ENCODE measurements at regions not wholly inside any gene's neighbourhood (a gene's known extent, or its start where the extent isn't known, plus 50 kb on each side); places are given as distances from the start of the nearest gene placed in this dataset.

DNA sequence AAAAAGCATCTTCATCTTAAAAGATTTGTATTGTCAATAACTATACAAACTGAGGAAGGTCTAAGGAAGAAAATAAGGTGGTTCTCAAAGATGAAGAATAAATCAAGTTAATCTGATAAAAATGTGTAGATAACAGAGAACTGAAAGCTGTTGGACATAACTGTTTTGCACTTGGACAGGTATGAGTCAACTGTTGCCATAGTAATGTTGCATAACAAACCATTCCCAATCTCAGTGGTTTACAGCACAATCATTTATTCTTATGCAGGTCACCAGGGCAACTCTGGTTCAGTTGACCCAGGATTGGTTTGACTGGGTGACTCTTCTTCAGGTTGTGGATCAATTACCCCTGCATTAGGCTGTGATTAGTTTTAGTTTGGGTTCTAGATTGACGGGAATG, 2197.7 kb downstream of the ARAP2 start:
- no peak for DNase-seq

DNA sequence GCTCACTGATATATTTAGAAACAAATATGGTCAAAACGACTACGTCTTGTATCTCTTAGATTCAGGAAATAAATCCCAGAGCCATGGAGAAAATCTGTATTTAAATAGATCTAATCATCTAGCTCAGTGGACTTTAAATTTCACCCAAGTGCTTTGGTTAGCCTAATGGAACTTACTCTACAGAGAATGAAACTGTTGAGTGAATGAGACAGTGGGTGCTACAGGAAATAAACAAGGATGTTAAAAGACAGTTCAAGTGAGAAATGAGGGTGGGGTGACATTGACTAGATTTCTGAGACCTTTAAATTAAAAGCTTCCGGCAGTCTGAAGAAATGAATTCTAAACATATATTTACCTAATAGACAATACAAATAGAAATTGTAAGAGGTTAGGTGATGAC, 2197.0 kb downstream of the ARAP2 start:
- DNase-seq = no peak

DNA sequence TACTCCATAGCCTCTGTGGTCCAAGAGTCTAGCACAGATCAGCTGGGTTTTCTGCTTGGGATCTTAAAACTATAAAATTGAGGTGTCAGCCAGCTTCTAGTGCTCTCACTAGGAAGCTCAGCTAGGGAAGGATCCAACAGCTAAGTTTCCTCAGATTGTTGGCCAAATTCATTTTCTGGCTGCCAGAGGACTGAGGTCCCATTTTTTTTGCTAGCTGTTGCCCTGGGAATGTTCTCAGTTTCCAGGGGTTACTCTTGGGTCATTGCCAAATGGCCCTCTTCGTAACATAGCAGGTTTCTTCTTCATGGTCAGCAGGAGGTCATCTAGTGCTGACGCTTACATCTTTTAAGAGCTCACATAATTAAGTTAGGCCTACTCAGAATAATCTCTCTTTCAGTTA, 2178.2 kb downstream of the ARAP2 start:
- DNase-seq = no peak

- no peak for DNase-seq
Measured at GRCh38 chr4:34091451-34091850, 2152.9 kb downstream of the ARAP2 start.

DNA sequence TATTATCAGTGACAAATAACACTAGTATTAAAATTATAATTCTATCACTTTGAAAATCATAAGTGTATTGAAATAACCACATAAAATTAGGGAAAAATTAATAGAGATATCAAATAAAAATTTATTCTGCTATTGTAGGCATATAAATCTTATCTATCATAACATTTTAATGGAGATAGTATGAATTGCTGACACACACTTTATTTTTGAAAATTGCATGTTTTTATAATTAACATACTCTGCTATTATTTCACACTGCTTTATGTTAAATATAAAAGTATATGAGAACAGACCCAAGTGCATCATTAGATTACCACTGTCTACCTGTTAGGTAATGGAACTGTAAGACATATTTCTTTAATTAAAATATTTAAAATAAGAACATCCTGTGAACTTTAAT, 2150.2 kb downstream of the ARAP2 start:
- no peak for DNase-seq

DNA sequence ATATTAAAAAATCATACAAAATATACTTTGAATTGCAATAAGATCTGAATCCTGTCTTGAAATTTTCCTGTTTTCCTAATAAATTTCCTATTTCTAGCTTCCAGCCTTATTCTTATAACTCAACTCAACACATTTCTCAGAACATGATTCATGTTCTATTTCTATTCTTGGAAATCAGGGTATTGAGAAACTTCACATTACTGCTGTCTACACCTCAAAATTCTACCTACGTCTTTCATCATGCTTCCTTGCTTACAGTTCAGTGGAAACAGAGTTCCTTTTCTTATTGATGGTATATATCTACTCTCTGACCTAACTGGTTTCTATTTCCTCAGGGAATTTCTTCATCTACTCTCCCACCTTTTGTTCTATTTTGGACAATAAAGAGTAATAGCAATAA, 2139.0 kb downstream of the ARAP2 start:
- no peak for DNase-seq

GRCh38 chr4:34108391-34108790, 2135.9 kb downstream of the ARAP2 start:
- no peak for DNase-seq

DNA sequence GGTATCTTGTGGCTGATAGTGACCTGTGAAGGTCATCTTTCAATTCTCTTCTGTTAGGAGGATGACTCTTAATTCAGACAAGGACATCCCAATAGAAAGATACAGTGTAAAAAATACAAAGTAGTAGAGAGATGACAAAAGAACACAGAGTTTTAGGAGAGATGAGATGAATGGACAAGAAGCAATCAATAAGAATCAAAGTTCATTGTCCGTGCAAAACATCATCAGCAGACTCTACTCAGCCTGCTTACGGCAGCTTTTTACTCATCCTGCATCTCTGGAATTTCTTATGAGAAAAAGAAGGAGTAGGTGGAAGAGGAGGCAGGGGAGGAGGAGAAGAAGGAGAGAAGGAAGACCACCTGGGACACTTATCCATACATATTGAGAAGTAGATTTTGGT, 2131.7 kb downstream of the ARAP2 start:
- DNase-seq = no peak

GRCh38 chr4:34138385-34138784, 2105.9 kb downstream of the ARAP2 start:
- DNase-seq = no peak

DNA sequence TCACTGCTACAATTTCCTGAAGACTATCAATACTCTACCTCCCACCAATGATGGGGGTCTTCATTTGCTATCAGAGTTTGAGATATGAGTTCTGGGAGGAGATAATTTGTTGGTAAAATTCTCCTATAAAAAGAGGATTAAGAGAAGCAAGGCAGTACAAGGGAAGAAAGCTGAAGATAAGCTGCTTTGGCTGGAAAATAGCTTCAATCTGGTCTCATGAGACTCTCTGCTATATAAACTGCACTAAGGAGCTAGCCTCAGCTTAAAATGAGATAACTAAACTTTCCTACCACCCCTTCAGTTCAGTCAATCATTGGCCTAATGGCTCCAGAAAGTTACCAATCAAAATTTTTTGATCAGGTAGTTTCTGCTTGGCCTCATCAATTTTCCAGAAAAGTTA, 2105.0 kb downstream of the ARAP2 start:
- DNase-seq = no peak

DNA sequence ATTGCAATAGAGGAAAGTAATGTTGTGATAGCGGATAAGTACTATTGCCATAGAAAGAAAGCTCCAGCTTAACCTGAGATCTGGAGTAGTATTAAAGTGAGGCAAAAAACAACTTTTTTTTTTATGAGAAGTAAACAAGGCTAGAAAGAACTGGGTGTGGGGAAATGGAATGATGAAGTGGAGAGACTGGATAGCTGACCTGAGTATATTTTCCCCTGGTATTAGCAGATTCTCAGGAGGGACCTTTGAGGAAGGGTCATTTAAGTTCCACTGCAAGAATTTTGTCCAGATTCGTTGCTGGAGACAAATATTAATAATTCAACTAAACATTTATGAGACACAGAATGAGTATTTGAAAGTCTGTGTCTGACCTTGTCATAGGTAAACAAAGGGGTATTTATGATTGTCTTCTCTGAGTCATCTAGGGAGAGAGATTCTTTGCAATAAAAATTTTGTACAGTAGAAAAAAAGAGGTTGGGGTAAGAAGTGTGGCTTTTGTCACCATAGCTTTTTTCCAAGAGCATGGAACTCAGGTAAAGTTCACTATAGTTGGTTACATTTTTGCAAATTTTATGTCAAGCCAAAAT, 2095.9 kb downstream of the ARAP2 start:
- no peak for DNase-seq

DNA sequence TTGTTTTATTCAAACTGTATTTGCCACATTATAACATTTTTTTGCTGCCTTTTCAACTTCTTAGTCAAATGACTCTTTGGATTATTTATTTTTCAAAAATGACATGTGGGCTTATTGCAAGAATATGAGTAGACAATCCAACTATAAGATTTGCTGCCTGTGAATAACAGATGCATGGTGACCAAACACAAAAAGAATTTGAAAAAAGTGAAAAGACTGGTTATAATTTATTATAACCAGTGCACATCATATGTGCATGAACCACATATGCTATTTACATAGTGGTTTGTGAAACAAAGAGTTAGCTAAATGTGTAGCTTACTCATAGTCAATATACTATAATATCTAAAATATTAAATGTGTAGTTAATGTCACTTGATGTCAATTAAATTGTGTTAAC, 2086.8 kb downstream of the ARAP2 start:
- DNase-seq = no peak

DNA sequence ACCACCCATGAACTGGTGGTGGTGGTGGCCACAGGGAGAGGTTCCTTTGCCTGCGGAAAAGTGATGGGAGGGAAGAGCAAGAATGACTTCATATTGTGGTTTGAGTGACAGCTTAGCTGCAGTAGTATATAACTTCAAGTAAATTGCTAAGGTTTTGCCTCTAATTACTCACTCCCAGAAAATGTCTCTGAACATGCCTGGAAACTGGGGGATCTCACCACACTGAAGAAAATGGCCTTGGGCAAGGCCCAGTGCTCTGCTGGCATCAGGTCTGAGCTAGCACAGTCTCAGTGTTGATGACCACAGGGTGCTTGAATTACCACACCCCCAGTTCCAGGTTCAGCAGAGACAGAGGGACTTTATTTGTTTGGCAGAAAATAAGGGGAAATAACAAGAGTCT, 2085.4 kb downstream of the ARAP2 start:
- DNase-seq = no peak

DNA sequence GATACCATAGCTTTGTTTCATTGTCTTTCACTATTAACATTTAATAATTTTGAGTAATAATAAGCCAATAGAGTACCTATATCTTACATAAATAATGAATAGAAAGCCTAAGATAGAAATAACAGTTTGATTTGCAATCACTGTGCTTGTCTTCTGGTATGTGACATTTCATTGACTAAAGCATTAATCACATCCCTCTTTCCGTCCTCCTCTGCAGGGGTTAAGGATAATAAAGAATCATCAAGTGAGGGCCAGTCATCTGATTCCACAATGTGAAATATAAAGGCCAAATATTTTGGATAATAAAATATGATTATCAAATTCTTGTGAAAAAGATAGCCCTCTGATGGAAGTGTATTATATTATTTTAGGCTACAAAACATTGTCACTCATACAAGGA, 2073.4 kb downstream of the ARAP2 start:
- no peak for DNase-seq

DNA sequence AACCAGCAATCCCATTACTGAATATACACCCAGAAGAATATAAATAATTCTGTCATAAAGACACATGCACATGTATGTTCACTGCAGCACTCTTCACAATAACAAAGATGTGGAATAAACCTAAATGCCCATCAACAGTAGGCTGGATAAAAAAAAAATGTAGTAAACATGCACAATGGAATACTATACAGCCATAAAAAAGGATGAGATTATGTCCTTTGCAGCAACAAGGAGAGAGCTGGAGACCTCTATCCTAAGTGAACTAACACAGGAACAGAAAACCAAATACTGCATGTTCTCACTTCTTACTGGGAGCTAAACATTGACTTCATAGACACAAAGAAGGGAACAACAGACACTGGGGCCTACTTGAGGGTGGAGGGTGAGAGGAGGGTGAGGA, 2067.7 kb downstream of the ARAP2 start:
- DNase-seq = no peak

DNA sequence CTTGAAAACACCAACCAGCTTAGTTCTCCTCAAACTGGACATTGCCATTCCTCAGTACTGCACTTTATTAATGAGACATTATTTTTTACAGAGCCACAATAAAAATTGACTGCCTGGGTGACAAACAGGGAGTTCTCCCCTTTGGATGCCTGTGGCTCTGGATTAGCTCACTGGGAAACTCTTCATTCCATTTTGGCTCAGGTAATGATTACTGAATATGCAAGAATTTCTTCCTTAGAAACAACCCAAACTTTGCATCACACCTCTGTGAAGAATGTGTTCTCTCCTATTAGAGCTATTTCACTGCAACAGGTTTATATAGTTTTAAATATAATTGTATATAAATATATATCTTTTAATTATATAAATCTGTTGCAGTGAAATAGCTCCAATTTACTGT, 2065.8 kb downstream of the ARAP2 start:
- no peak for DNase-seq

DNA sequence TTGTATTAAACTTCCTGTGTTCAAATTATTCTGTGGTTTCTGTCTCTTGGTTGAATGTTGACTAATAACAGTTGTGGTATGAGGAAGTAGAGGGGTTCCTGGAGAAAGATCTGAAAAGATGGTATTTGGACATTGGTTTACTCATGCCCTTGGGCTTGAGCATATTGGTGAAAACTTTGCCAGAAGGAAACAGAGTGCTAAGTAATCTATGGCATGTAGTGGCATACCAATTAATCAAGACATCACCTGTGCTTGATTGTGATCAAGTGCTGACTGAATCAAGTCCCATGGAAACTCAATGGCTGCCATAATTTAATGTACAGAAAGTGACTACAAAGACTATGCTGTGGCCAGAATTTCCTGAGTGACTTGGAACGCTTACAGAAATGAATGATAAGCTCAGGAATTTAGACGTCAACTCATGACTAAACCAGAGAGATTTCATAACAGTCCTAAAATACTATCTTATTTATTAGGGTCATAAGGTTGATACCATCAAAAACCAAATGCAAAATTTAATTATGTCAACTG, 2062.9 kb downstream of the ARAP2 start:
- DNase-seq = no peak

DNA sequence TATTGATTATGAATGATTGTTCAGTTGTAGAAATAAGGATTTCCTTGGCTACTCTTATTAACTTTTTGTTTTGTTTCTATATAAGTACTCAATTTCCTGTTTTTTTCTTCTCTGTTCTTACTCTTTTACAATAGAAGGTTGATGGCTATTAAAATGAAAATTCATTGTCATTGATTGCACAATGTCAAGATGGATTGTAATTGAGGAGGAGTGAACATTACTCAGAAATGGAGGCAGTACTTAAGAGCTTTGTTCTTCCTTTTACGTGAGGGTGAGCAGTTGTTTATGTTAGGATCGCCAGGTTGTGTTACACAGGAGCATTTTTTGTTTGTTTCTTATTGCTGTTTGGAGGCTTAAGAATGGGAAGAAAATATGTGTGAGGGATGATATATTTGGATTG, 2062.4 kb downstream of the ARAP2 start:
- DNase-seq = no peak

DNA sequence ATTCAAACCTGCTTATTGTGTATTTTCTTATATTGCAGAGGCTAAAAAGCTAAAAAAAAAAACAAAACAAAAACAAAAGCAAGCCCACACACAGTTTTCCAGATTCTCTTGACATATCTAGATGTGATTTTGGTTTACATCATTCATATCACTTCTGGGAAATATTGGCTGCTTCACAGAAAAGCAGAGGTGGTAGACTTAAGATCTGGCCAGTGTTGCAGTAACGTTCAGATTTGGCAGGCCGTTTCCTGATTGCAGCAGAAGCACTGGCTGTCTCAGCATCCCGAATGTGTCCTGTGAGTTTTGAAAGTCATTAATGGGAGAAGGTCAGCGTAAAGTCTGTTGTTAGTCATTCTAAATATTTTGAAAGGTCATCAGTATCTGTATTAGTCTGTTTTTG, 2062.0 kb downstream of the ARAP2 start:
- no peak for DNase-seq

DNA sequence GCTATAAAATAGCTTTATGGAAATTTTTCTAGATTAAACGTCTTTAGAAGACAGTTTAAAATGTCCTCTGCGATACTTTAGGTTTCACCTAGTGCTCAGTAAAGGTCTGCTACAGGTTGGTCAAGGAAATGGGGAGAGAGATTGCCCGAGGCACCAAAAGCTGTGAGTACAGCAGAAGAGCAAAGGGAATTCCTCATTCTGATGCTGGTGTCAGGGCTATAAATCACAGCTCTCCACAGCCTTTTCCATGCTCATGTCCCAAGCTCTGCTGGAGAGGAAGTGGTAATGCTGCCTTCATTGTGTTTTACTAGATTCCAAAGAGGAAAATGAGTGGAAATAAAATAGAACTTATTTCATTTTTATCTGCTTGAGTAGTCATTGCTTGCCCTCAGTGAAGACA, 2060.4 kb downstream of the ARAP2 start:
- DNase-seq = no peak

DNA sequence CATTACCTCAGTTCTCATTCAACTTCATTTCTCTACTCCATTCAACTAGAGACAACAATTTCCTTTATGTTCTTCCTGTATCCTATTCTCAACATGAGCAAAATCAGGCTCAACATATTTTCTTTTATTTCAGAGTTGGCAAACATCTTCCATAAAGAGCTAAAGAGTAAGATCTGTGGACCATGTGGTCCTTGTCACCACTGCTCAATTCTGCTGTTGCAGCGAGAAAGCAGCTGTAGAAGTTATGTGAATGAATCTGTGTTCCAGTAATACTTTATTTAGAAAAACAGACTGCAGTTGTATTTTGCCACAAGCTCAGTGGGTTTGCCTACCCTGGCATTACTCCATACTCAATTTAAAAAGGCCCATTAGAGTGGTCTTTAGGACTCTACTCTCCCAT, 2057.3 kb downstream of the ARAP2 start:
- DNase-seq = no peak

- DNase-seq = no peak
Measured at GRCh38 chr4:34191443-34191842, 2052.9 kb downstream of the ARAP2 start.

- no peak for DNase-seq
Measured at GRCh38 chr4:34193451-34194154, 2050.7 kb downstream of the ARAP2 start.

DNA sequence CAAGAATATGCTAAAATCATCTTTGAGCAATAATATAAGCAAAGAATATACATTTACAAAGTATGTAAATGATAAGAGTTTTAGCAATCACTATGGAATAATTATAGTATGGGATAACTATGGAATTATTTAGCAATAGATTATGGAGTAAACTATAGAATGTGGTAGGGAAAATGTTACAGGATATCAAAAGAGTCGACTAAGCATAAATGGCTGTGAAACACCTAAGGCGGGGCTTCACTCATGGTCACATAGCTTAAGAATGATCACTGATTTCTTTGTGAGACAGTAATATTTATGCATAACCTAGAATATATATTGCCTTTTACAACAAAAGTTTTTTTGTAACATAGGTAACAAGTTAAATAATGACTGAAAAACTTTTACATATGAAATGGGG, 2049.7 kb downstream of the ARAP2 start:
- DNase-seq = no peak

- no peak for DNase-seq
Measured at GRCh38 chr4:34196375-34196774, 2047.9 kb downstream of the ARAP2 start.

All from COR-L47 (cell line).